ENCODE measurements at regions not wholly inside any gene's neighbourhood (a gene's known extent, or its start where the extent isn't known, plus 50 kb on each side); places are given as distances from the start of the nearest gene placed in this dataset.

GRCh38 chr4:126661194-126661593 is 971.6 kb upstream of the INTU start:
- TF ChIP-seq CTCF (CRISPR knock-in tag; IDR thresholded peaks at IDR 0.05) (no peak), MTA1 (CRISPR knock-in tag; IDR thresholded peaks at IDR 0.05; ENCODE audit: borderline replicate concordance) (no peak), SOX6 (IDR thresholded peaks at IDR 0.05) (no peak), SOX6 (CRISPR knock-in tag; IDR thresholded peaks at IDR 0.05) (no peak)
